ENCODE measurements at regions not wholly inside any gene's neighbourhood (a gene's known extent, or its start where the extent isn't known, plus 50 kb on each side); places are given as distances from the start of the nearest gene placed in this dataset.
"Not testable (repeated sequence)": the region's sequence is repeated elsewhere in the genome, so short reads cannot be mapped to it uniquely, and the experiment has no call there.

- H2AFZ ChIP-seq; ATAC-seq; H3K79me2 ChIP-seq (replicated peaks; ENCODE audit: insufficient read depth); H3K4me1 ChIP-seq (ENCODE audit: insufficient read depth); H3K9me3 Mint-ChIP-seq; H3K27me3 Mint-ChIP-seq (ENCODE audit: insufficient read depth, low read depth, poor library complexity); H3K36me3 Mint-ChIP-seq (ENCODE audit: low read depth); DNase-seq (ENCODE audit: low spot score); H3F3A ChIP-seq (replicated peaks; ENCODE audit: low read depth); H3K4me2 ChIP-seq; H3K36me3 ChIP-seq (ENCODE audit: insufficient read depth); H3K4me3 Mint-ChIP-seq; H3K27ac ChIP-seq (ENCODE audit: low read depth); H3K9me2 ChIP-seq (ENCODE audit: insufficient read depth); H4K20me1 ChIP-seq (replicated peaks; ENCODE audit: insufficient read depth); H3K4me3 ChIP-seq; H3K27ac Mint-ChIP-seq; H3K4me1 Mint-ChIP-seq; H3K27me3 ChIP-seq (ENCODE audit: insufficient read depth): not testable (repeated sequence)
These were observed 77.9 kb upstream of the PCDH20 start for GRCh38 chr13:61493556-61493955.

DNA sequence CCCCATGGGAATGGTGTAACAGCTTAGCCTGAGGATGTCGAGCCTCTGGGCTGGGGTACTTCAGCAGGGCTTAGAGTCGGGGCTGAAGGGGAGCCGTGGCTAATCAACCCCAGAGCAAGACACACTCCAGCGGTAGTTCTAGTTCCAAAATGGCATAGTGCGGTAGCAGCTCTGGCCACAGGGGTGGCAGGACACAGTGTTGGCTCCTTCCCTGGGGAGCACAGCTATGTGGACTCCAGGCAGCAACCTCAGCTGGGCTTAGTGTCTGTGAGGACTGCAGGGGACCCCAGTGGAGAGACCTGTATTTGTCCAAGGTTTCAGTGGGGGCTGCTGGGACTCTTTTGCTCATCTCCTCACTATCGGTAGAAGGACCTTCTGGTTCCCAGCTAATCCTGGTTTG is 70.8 kb upstream of the PCDH20 start:
- H4K20me1 ChIP-seq (replicated peaks; ENCODE audit: insufficient read depth) = no peaks in the 10 kb centered on the region
- no peaks in the 10 kb centered on the region for H3F3A ChIP-seq (replicated peaks; ENCODE audit: low read depth)
- ATAC-seq (peak; percentile 35; the same call in 2 of the 3 replicates), DNase-seq (ENCODE audit: low spot score) (no peak)
- H3K4me3 ChIP-seq = no peak overlapping the region
- no peak overlapping the region for H3K27ac ChIP-seq (ENCODE audit: low read depth)
- no peaks in the 10 kb centered on the region for H3K36me3 Mint-ChIP-seq (ENCODE audit: low read depth)
- no peaks in the 10 kb centered on the region for H3K4me1 Mint-ChIP-seq
- H3K4me2 ChIP-seq = no peak overlapping the region
- no peaks in the 10 kb centered on the region for H3K9me3 Mint-ChIP-seq
- no peaks in the 10 kb centered on the region for H3K4me1 ChIP-seq (ENCODE audit: insufficient read depth)
- no peaks in the 10 kb centered on the region for H3K27me3 Mint-ChIP-seq (ENCODE audit: insufficient read depth, low read depth, poor library complexity)
- H3K27me3 ChIP-seq (ENCODE audit: insufficient read depth) = no peaks in the 10 kb centered on the region
- no peak overlapping the region for H3K4me3 Mint-ChIP-seq
- no peaks in the 10 kb centered on the region for H3K79me2 ChIP-seq (replicated peaks; ENCODE audit: insufficient read depth)
- H3K36me3 ChIP-seq (ENCODE audit: insufficient read depth) = no peaks in the 10 kb centered on the region
- H3K27ac Mint-ChIP-seq = no peak overlapping the region
- H2AFZ ChIP-seq = no peak overlapping the region
- no peaks in the 10 kb centered on the region for H3K9me2 ChIP-seq (ENCODE audit: insufficient read depth)
- TF ChIP-seq, protein P1, sequence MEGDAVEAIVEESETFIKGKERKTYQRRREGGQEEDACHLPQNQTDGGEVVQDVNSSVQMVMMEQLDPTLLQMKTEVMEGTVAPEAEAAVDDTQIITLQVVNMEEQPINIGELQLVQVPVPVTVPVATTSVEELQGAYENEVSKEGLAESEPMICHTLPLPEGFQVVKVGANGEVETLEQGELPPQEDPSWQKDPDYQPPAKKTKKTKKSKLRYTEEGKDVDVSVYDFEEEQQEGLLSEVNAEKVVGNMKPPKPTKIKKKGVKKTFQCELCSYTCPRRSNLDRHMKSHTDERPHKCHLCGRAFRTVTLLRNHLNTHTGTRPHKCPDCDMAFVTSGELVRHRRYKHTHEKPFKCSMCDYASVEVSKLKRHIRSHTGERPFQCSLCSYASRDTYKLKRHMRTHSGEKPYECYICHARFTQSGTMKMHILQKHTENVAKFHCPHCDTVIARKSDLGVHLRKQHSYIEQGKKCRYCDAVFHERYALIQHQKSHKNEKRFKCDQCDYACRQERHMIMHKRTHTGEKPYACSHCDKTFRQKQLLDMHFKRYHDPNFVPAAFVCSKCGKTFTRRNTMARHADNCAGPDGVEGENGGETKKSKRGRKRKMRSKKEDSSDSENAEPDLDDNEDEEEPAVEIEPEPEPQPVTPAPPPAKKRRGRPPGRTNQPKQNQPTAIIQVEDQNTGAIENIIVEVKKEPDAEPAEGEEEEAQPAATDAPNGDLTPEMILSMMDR (conservative IDR thresholded peaks at IDR 0.05; ENCODE audit: low read depth in 2 of 2) = no peak
- TF ChIP-seq POLR2AphosphoS5 (IDR thresholded peaks at IDR 0.05; ENCODE audit: low read depth) = no peak
- TF ChIP-seq EZH2phosphoT487 (IDR thresholded peaks at IDR 0.05; ENCODE audit: unreplicated experiment) = no peak
- no peak for TF ChIP-seq ZNF114 (CRISPR knock-in tag; IDR thresholded peaks at IDR 0.05)
- no peak for TF ChIP-seq REST (IDR thresholded peaks at IDR 0.05; ENCODE audit: unreplicated experiment)
- no peak for TF ChIP-seq STAT1 (IDR thresholded peaks at IDR 0.05; ENCODE audit: unreplicated experiment)
- no peak for TF ChIP-seq ZNF462 (CRISPR knock-in tag; IDR thresholded peaks at IDR 0.05)
- no peak for TF ChIP-seq NANOG (IDR thresholded peaks at IDR 0.05; ENCODE audit: borderline replicate concordance)
- TF ChIP-seq EZH2 (IDR thresholded peaks at IDR 0.05; ENCODE audit: low read depth, unreplicated experiment) = no peak
- TF ChIP-seq, protein P2, sequence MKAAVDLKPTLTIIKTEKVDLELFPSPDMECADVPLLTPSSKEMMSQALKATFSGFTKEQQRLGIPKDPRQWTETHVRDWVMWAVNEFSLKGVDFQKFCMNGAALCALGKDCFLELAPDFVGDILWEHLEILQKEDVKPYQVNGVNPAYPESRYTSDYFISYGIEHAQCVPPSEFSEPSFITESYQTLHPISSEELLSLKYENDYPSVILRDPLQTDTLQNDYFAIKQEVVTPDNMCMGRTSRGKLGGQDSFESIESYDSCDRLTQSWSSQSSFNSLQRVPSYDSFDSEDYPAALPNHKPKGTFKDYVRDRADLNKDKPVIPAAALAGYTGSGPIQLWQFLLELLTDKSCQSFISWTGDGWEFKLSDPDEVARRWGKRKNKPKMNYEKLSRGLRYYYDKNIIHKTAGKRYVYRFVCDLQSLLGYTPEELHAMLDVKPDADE (IDR thresholded peaks at IDR 0.05) = no peak
- no peak for TF ChIP-seq CREB1 (CRISPR knock-in tag; IDR thresholded peaks at IDR 0.05; ENCODE audit: low read depth)

All from GM23338 (cell line).